ENCODE measurements at regions not wholly inside any gene's neighbourhood (a gene's known extent, or its start where the extent isn't known, plus 50 kb on each side); places are given as distances from the start of the nearest gene placed in this dataset.

DNA sequence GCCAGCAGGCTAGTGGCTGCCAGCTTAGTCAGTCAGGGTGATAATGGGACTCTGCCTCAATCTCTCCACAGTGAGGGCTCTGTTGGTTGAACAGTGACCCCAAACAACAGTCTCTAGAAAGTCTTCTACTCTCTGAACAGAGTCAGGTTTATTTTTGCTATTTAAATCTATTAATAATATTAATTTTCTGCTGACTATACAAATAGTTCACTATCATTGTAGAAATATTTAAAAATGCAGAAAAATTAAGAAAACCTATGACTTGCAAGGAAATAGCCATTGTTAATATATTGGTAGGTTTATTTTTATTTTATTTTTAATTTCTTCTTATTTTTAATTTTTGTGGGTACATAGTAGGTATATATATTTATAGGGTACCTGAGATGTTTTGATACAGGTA, 67.9 kb upstream of the AADAT start:
- no peaks in the 10 kb centered on the region for H3K36me3 ChIP-seq
- H3K27ac ChIP-seq = no peak overlapping the region
- no peaks in the 10 kb centered on the region for H3K9me3 ChIP-seq
- DNase-seq = no peak
- no peak overlapping the region for H3K4me3 ChIP-seq
- intact Hi-C loops (cut with DNase I) = no loop called here
- no peak for TF ChIP-seq POLR2A (IDR thresholded peaks at IDR 0.05)
- TF ChIP-seq, protein P1, sequence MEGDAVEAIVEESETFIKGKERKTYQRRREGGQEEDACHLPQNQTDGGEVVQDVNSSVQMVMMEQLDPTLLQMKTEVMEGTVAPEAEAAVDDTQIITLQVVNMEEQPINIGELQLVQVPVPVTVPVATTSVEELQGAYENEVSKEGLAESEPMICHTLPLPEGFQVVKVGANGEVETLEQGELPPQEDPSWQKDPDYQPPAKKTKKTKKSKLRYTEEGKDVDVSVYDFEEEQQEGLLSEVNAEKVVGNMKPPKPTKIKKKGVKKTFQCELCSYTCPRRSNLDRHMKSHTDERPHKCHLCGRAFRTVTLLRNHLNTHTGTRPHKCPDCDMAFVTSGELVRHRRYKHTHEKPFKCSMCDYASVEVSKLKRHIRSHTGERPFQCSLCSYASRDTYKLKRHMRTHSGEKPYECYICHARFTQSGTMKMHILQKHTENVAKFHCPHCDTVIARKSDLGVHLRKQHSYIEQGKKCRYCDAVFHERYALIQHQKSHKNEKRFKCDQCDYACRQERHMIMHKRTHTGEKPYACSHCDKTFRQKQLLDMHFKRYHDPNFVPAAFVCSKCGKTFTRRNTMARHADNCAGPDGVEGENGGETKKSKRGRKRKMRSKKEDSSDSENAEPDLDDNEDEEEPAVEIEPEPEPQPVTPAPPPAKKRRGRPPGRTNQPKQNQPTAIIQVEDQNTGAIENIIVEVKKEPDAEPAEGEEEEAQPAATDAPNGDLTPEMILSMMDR (IDR thresholded peaks at IDR 0.05) = no peak
- ATAC-seq = no peak
- no peaks in the 10 kb centered on the region for H3K27me3 ChIP-seq
- no peaks in the 10 kb centered on the region for H3K4me1 ChIP-seq

DNA sequence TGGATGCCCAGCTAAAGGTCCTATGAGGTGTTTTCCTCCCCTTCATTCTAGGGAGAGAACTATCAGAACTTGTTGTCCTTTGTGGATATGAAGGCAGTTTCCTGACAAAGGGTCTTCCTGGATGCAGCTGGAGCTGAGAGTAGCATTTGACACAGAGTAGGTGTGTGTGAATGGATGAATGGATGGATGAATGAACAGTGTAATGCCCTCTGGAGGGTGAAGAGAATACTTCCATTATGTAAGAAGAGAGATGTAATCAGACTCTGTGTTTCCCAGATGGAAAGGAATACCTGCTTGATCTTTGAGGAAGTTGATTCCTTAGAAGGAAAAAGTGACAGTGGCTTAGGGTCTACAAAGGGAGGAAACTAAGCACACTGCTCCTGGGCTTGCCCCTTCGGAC, 55.4 kb upstream of the AADAT start:
- no peak overlapping the region for H3K4me3 ChIP-seq
- no peaks in the 10 kb centered on the region for H3K4me1 ChIP-seq
- DNase-seq (no peak), ATAC-seq (no peak)
- no peaks in the 10 kb centered on the region for H3K36me3 ChIP-seq
- no peaks in the 10 kb centered on the region for H3K9me3 ChIP-seq
- no peak for TF ChIP-seq POLR2A (IDR thresholded peaks at IDR 0.05)
- TF ChIP-seq, protein P1 (IDR thresholded peaks at IDR 0.05) = no peak
- no peaks in the 10 kb centered on the region for H3K27me3 ChIP-seq
- 25% methylated on average over 1 of the region's 1 CpG for WGBS (ENCODE audit: insufficient coverage, low coverage, low lambda C conversion rate, missing lambda C conversion rate)
- intact Hi-C loops (cut with DNase I) = no loop called here
- H3K27ac ChIP-seq = no peak overlapping the region

DNA sequence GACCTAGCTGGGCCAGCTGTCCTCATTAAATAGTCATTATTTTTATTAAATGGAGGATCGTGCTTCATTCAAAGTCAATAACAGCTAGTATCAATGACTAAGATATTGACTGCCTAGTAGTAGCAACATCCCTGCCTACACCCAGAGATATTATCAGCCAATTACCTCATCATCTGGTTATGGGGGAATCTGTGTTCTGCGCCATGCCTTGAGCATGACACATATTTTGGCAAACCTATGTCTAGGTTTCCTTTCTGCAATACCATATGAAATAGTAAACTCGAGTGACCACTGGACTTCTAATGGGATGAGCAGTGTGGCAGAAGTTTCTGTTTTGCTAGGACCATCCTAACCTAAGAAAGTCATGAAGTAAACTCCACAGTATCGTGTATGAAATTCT, 50.0 kb upstream of the AADAT start:
- ATAC-seq (no peak), DNase-seq (no peak)
- no peak overlapping the region for H3K27ac ChIP-seq
- H3K9me3 ChIP-seq = no peaks in the 10 kb centered on the region
- no peaks in the 10 kb centered on the region for H3K27me3 ChIP-seq
- H3K36me3 ChIP-seq = no peaks in the 10 kb centered on the region
- intact Hi-C loops (cut with DNase I) = no loop called here
- no peaks in the 10 kb centered on the region for H3K4me1 ChIP-seq
- H3K4me3 ChIP-seq = no peak overlapping the region
- TF ChIP-seq, protein P1 (IDR thresholded peaks at IDR 0.05) = no peak
- WGBS (ENCODE audit: insufficient coverage, low coverage, low lambda C conversion rate, missing lambda C conversion rate) = 69% methylated on average over 3 of the region's 4 CpGs

Small RNA genes in the stretch of these regions (microRNA-seq; reads per million reads assigned to microRNA genes)
- gene MIR6082 = 0 reads per million in 2 donors

Small RNA genes in the stretch of these regions (small RNA-seq; reads per million reads assigned to genes)
- 0 reads per million in 2 experiments for gene AC097486.1
- 0 reads per million in 2 experiments for gene MIR6082
- 0 reads per million in 2 experiments for gene RNU6ATAC13P

All from right lobe of liver (tissue), 6 donors.